ENCODE measurements at regions not wholly inside any gene's neighbourhood (a gene's known extent, or its start where the extent isn't known, plus 50 kb on each side); places are given as distances from the start of the nearest gene placed in this dataset.
"Not testable (repeated sequence)": the region's sequence is repeated elsewhere in the genome, so short reads cannot be mapped to it uniquely, and the experiment has no call there.

DNA sequence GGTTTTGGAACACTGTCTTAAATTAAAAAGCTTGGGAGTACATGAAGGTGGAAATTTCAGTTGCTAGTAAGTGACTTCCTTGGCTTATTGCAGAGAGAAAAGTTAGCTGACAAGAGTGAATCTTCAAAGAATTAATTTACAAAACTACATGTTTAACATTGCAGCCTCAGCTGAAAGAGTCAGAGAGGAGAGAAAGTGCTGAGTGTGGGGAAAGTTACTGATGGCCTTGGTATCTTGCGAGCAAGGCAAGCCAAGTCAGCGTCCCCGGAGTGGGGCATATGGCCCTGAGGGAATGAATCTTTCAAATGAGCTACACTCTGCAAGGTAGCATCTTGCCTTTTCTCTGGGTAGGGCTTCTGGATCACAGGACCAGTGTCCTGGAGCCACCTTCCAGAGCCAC is 131.3 kb downstream of the LPIN1 start:
- no peak for DNase-seq

GRCh38 chr2:11885253-11885652 is 138.8 kb downstream of the LPIN1 start:
- DNase-seq: not testable (repeated sequence)

DNA sequence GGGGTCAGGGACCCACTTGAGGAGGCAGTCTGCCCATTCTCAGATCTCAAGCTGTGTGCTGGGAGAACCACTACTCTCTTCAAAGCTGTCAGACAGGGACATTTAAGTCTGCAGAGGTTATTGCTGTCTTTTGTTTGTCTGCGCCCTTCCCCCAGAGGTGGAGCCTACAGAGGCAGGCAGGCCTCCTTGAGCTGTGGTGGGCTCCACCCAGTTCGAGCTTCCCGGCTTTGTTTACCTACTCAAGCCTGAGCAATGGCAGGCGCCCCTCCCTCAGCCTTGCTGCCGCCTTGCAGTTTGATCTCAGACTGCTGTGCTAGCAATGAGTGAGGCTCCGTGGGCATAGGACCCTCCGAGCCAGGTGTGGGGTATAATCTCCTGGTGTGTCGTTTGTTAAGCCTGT is 140.5 kb downstream of the LPIN1 start:
- DNase-seq: not testable (repeated sequence)

- DNase-seq: no peak
These were observed 142.8 kb downstream of the LPIN1 start for GRCh38 chr2:11889101-11889850.

DNA sequence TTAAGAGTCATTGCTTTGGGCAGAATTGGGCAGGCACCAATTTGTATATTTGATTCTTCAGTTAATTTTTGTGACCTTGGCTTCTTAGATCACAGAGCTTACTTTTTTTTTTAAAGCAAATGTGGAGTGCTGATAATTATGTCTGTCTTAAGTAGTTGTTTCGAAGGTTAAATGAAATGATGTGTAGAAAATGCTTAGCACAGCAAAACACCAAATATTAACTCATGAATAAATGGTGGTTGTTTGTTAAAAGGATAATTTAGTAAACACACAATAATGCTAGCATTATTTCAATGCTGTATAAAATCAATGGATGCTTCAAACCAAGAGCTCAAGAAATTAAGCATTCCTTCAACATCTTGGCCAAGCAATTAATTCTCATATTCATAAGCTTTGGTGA is 143.4 kb downstream of the LPIN1 start:
- DNase-seq: no peak

- DNase-seq: peak in 1 of 56 donors; percentile 6
These were observed 144.6 kb downstream of the LPIN1 start for GRCh38 chr2:11891028-11891427.

DNA sequence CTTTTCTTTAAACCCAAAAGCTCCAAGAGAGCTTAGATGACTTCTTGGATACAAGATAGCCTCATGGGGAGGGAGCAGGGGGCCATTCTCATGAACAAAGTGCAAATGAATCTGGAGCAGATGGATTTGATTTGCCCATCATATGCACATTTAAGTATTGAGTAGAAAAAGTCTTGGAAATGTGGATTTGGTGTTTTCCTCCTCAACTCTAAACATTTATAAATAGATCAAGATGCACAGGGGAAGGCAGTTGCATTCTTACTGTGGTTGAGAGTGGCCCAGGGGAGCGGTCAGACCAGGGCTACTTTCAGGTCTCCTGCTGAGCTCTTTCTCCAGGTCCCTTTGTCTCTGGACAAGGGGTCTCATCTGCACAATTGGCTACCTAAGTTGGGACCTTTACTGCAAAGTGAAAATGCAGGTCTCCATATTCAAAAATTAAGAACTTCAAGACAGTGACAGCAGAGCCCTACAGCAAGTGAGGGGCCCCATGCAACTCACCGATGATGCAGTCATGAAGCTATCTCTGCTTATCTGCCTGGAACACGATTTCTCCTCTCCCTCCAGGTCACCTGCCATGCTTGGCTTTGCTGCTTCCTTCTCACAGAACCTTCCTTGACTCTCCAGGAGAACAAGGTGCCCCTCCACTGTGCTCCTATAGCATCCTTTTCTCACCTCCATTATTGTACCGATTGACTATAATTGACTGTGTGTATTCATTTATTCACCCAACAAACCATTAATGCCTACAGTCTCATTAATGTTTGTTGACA is 145.4 kb downstream of the LPIN1 start:
- DNase-seq: no peak

GRCh38 chr2:11896386-11896785 is 150.0 kb downstream of the LPIN1 start:
- DNase-seq: no peak

DNA sequence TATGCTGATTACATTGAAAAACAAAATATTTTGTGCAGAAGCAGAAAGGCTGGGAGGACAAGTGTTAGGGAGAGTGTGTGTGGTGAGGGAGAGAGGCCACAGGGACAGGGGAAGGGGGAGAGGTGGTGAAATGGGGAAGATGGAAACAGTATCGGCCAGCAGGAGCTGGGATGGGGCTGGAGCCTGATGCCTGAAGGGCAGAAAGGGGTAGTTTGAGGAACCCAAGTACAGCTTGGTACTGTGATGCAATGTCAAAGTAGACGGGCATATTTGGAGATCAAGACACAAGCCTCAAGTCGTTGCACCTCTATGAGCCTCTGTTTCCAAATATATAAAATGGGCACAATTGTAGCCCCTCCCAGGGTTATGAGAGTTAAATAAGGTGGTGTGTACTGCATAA is 152.1 kb downstream of the LPIN1 start:
- DNase-seq: no peak

GRCh38 chr2:11899264-11899818 is 152.9 kb downstream of the LPIN1 start:
- no peak for DNase-seq

GRCh38 chr2:11900891-11901290 is 154.5 kb downstream of the LPIN1 start:
- DNase-seq: not testable (repeated sequence)

DNA sequence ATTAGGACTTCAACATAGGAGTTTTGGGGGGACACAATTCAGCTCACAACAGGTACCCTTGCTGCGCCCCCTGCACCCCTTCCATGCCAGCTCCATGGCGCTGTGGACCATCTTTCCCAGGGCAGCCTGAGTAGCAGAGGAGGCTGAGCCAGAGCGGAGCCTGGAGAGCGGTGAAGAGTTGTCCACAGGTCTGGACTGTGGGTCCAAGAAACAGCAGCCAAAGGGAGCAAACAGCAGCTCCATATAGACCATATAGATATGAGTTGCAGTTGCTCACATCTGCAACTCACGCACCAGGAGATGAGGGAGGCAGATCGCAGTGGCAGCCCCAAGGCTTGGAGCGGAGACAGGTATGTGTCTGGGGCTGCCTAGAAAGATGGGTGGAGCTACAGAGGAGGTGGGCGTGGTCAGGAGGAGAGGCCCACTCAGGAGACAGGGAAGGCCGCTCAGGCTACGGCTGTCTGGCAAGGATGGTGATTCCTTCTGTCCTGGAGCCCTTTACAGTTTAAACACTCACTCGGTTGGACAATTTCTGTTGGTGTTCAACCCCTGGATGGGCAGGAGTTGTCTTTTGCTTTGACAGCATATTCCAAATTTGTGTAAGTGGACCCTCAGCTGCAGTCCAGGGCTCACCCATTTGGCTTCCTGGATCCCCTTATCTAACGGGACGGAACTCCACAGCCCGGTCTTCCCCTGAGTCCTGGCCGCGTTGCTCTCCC is 155.1 kb downstream of the LPIN1 start:
- no peak for DNase-seq

GRCh38 chr2:11903085-11903606 is 156.7 kb downstream of the LPIN1 start:
- no peak for DNase-seq

DNA sequence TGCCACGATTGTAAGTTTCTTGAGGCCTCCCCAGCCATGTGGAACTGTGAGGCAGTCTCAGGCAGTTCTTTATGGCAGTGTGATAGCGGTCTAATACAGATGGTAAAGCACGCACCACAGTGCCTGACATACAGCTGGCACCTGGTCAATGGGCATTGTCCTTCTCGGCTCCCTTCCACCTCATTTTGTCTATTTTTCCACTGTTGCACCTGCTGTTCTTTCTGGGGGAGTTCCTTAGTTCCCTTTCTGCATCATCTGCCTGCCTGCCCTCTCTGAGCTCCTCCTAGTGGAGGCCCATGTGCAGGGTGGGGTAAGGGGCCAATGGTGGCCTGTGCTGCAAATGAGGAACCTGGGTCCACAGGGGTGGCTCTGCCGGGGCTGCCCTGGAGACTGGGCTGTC is 157.6 kb downstream of the LPIN1 start:
- no peak for DNase-seq

GRCh38 chr2:11904941-11905340 is 158.5 kb downstream of the LPIN1 start:
- no peak for DNase-seq

GRCh38 chr2:11907190-11907589 is 160.8 kb downstream of the LPIN1 start:
- DNase-seq: no peak

GRCh38 chr2:11910971-11911370 is 164.5 kb downstream of the LPIN1 start:
- no peak for DNase-seq

- DNase-seq: no peak
These were observed 166.5 kb downstream of the LPIN1 start for GRCh38 chr2:11912980-11913379.

GRCh38 chr2:11914455-11914854 is 168.0 kb downstream of the LPIN1 start:
- DNase-seq: no peak

- no peak for DNase-seq
These were observed 169.2 kb downstream of the LPIN1 start for GRCh38 chr2:11915650-11916049.

DNA sequence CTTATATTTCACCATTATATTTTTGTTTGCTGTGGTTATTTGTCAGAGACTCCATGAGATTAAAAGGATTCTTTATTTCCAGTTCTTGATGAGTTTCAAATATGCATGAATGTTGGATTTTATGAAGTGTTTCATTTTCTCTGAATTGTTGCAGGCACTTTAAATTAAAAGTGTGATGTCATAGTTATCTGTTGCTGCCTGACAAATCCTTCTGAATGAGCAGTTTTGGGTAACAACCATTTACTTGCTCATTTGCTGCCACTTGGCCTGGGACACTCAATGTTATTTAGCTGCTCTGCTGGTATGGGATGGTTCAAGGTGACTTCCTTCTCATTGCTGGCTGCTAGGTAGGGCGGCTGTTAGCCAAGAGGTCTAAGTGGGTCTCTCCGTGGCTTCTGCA is 173.5 kb downstream of the LPIN1 start:
- no peak for DNase-seq

Measured in amygdala (tissue), 56 donors.